Lower lobe of right lung (tissue), 2 donors: ENCODE measurements at regions not wholly inside any gene's neighbourhood (a gene's known extent, or its start where the extent isn't known, plus 50 kb on each side); places are given as distances from the start of the nearest gene placed in this dataset.

ENCODE experiments used
- ATAC-seq, 2 donors: fragments of 200-7000 bp; cut with Tn5 transposase; one replicate each; pipeline ENCODE4 v1.9.1; 2020 to 2022; ENCODE audit warnings: mild to moderate bottlenecking in 2 of 2, moderate library complexity in 2 of 2
- DNase-seq: peaks from one replicate; pipeline ENCODE4 v3.0.0-alpha.2; 2020
- H3K27ac ChIP-seq: fragments of 200-600 bp; one replicate; pipeline ENCODE4 v1.8.0; 2022
- H3K27me3 ChIP-seq: fragments of 200-600 bp; one replicate; pipeline ENCODE4 v1.8.0; 2022; ENCODE audit warnings: low read depth
- H3K36me3 ChIP-seq: fragments of 200-600 bp; one replicate; pipeline ENCODE4 v1.8.0; 2022; ENCODE audit warnings: mild to moderate bottlenecking
- H3K4me1 ChIP-seq: fragments of 200-600 bp; one replicate; pipeline ENCODE4 v1.8.0; 2022
- H3K4me3 ChIP-seq: fragments of 200-600 bp; one replicate; pipeline ENCODE4 v1.8.0; 2022; ENCODE audit warnings: mild to moderate bottlenecking
- H3K9me3 ChIP-seq: fragments of 200-600 bp; one replicate; pipeline ENCODE4 v1.8.0; 2022
- CTCF ChIP-seq: fragments of 200-600 bp; IDR thresholded peaks from one replicate; pipeline ENCODE4 v1.8.0; 2022; ENCODE audit warnings: antibody characterized with exemption, mild to moderate bottlenecking
- intact Hi-C: fragments of 100-400 bp; cut with DNase I; formaldehyde crosslinking; loops from one replicate; pipeline ENCODE4 v1.11.0; 2022
- donor health status: DM: no; HTN: yes; CAD: no; lungs with severe emphysema.

GRCh38 chr15:23823508-23823907 is 136.4 kb upstream of the NDN start:
- DNase-seq: no peak
- Histone ChIP-seq H3K4me1 (no peaks in the 10 kb centered on the region), H3K9me3 (no peaks in the 10 kb centered on the region), H3K36me3 (no peaks in the 10 kb centered on the region), H3K4me3 (no peak overlapping the region), H3K27ac (no peak overlapping the region), H3K27me3 (no peaks in the 10 kb centered on the region)
- no peak for ATAC-seq
- intact Hi-C loops: no loop called here
- TF ChIP-seq CTCF: no peak

- H3K27ac ChIP-seq: no peak overlapping the region
- intact Hi-C loops: no loop called here
- ATAC-seq: no peak
- no peaks in the 10 kb centered on the region for H3K4me1 ChIP-seq
- no peaks in the 10 kb centered on the region for H3K36me3 ChIP-seq
- H3K9me3 ChIP-seq: no peaks in the 10 kb centered on the region
- H3K4me3 ChIP-seq: no peak overlapping the region
- H3K27me3 ChIP-seq: no peaks in the 10 kb centered on the region
- no peak for TF ChIP-seq CTCF
- DNase-seq: no peak
Observed at GRCh38 chr15:23828786-23829185, 141.7 kb upstream of the NDN start.

- Histone ChIP-seq H3K4me1 (no peaks in the 10 kb centered on the region), H3K36me3 (no peaks in the 10 kb centered on the region), H3K27ac (no peak overlapping the region), H3K27me3 (no peaks in the 10 kb centered on the region), H3K4me3 (no peak overlapping the region), H3K9me3 (no peaks in the 10 kb centered on the region)
- DNase-seq (no peak), ATAC-seq (no peak)
- TF ChIP-seq CTCF: no peak
- intact Hi-C loops: no loop called here
Observed at GRCh38 chr15:23835953-23836352, 148.8 kb upstream of the NDN start.

- no peak for ATAC-seq
- Histone ChIP-seq H3K36me3 (no peaks in the 10 kb centered on the region), H3K4me1 (no peaks in the 10 kb centered on the region), H3K27ac (no peak overlapping the region), H3K27me3 (no peaks in the 10 kb centered on the region), H3K4me3 (no peak overlapping the region), H3K9me3 (no peaks in the 10 kb centered on the region)
- TF ChIP-seq CTCF: no peak
- DNase-seq: no peak
- intact Hi-C loops: no loop called here
Observed at GRCh38 chr15:23839893-23840474, 152.9 kb upstream of the NDN start.

- no peak for DNase-seq
- TF ChIP-seq CTCF: no peak
- H3K27me3 ChIP-seq: no peaks in the 10 kb centered on the region
- H3K4me3 ChIP-seq: no peak overlapping the region
- no peaks in the 10 kb centered on the region for H3K4me1 ChIP-seq
- H3K27ac ChIP-seq: no peak overlapping the region
- no peaks in the 10 kb centered on the region for H3K36me3 ChIP-seq
- no peaks in the 10 kb centered on the region for H3K9me3 ChIP-seq
- intact Hi-C loops: no loop called here
- no peak for ATAC-seq
Observed at GRCh38 chr15:23846218-23846617, 159.1 kb upstream of the NDN start.

- no peak for TF ChIP-seq CTCF
- H3K4me1 ChIP-seq: no peaks in the 10 kb centered on the region
- no peak for ATAC-seq
- no peak for DNase-seq
- no peaks in the 10 kb centered on the region for H3K9me3 ChIP-seq
- no peak overlapping the region for H3K27ac ChIP-seq
- no peaks in the 10 kb centered on the region for H3K36me3 ChIP-seq
- no peaks in the 10 kb centered on the region for H3K27me3 ChIP-seq
- H3K4me3 ChIP-seq: no peak overlapping the region
- intact Hi-C loops: no loop called here
Observed at GRCh38 chr15:23850666-23851065, 163.6 kb upstream of the NDN start.
